ENCODE measurements at regions not wholly inside any gene's neighbourhood (a gene's known extent, or its start where the extent isn't known, plus 50 kb on each side); places are given as distances from the start of the nearest gene placed in this dataset.

DNA sequence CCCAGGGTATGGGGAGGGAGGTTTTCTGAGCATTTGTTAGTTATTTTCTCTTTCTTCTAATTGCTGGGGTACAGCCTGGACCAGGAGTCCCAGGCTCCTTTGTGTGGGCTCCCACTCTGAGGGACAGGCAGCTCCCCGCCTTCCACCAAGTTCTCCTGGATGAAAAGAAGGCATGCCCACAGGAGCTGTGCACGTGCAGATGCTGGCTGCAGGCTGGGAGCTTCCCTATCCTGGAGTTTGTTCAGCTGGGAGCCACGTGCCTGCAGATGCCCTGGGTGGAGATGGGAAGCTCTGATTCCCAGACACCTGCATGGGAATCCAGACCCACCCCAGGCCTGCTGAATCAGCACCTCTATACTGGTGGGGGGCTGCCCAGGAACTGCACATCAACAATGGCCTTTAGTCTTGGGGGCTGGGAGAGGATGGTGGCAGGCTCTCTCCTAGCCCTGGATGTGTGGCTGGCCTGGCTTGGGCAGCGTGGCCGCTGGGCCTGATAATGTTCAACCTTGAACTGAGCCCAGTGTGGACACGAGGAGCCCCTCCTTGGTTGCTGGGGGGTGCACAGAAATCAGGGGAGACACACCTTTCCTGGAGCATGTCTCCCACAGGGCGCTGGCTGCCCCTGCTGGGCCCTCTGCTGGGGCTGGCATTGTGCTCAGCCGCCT lies 233.6 kb upstream of the HS6ST1 start:
- TF ChIP-seq, protein P1, sequence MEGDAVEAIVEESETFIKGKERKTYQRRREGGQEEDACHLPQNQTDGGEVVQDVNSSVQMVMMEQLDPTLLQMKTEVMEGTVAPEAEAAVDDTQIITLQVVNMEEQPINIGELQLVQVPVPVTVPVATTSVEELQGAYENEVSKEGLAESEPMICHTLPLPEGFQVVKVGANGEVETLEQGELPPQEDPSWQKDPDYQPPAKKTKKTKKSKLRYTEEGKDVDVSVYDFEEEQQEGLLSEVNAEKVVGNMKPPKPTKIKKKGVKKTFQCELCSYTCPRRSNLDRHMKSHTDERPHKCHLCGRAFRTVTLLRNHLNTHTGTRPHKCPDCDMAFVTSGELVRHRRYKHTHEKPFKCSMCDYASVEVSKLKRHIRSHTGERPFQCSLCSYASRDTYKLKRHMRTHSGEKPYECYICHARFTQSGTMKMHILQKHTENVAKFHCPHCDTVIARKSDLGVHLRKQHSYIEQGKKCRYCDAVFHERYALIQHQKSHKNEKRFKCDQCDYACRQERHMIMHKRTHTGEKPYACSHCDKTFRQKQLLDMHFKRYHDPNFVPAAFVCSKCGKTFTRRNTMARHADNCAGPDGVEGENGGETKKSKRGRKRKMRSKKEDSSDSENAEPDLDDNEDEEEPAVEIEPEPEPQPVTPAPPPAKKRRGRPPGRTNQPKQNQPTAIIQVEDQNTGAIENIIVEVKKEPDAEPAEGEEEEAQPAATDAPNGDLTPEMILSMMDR (conservative IDR thresholded peaks at IDR 0.05) = no peak
- no peak for TF ChIP-seq EZH2 (IDR thresholded peaks at IDR 0.05; ENCODE audit: low read depth)
